ENCODE measurements at regions not wholly inside any gene's neighbourhood (a gene's known extent, or its start where the extent isn't known, plus 50 kb on each side); places are given as distances from the start of the nearest gene placed in this dataset.

DNA sequence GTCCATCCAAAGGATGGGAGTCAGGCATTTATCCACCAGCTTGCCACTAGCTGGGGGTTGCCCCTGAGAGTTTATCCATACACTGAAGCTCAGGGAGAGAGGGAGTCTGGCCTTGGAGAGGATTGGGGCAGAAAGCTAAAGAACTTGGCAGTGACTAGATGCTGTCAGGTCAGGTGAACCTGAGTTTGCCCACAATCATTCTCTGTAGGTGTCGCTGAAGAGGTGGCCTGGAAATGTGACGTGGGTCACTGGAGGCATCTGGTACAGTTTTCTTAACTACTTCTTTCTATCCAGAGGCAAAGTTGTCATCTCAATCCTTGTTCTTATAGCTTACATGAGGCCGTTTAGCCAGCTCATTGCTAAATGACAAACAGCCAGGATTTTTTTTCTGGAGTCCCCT is 298.0 kb upstream of the CTNNB1 start:
- no peak overlapping the region for H2AK5ac ChIP-seq (ENCODE audit: insufficient read length, low read length)
- H4K91ac ChIP-seq (ENCODE audit: insufficient read length, low read depth, low read length) = no peak overlapping the region
- no peaks in the 10 kb centered on the region for H3K23me2 ChIP-seq (ENCODE audit: insufficient read length, low read depth, low read length, poor library complexity, severe bottlenecking)
- no peak overlapping the region for H2BK5ac ChIP-seq (ENCODE audit: insufficient read length, low read length)
- H3K9me3 Mint-ChIP-seq = peaks cover 0 to 6% of the 10 kb centered on the region in 2 experiments; a peak in 3 of 5 replicates
- no peaks in the 10 kb centered on the region for H3K79me1 ChIP-seq (ENCODE audit: insufficient read depth, low read depth, low read length, poor library complexity, severe bottlenecking)
- H3K4me3 Mint-ChIP-seq = no peak overlapping the region
- DNase-seq = no peak
- H3K18ac ChIP-seq (ENCODE audit: insufficient read length, low read depth, low read length) = no peak overlapping the region
- H2BK12ac ChIP-seq (ENCODE audit: insufficient read length, low read depth, low read length) = no peak overlapping the region
- no peak overlapping the region for H2BK20ac ChIP-seq (ENCODE audit: low read depth, low read length, poor library complexity, severe bottlenecking)
- TF ChIP-seq, protein P1, sequence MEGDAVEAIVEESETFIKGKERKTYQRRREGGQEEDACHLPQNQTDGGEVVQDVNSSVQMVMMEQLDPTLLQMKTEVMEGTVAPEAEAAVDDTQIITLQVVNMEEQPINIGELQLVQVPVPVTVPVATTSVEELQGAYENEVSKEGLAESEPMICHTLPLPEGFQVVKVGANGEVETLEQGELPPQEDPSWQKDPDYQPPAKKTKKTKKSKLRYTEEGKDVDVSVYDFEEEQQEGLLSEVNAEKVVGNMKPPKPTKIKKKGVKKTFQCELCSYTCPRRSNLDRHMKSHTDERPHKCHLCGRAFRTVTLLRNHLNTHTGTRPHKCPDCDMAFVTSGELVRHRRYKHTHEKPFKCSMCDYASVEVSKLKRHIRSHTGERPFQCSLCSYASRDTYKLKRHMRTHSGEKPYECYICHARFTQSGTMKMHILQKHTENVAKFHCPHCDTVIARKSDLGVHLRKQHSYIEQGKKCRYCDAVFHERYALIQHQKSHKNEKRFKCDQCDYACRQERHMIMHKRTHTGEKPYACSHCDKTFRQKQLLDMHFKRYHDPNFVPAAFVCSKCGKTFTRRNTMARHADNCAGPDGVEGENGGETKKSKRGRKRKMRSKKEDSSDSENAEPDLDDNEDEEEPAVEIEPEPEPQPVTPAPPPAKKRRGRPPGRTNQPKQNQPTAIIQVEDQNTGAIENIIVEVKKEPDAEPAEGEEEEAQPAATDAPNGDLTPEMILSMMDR (conservative IDR thresholded peaks at IDR 0.05) = no peak
- no peak overlapping the region for H4K5ac ChIP-seq (ENCODE audit: insufficient read length, low read depth, low read length)
- H3K27me3 ChIP-seq (ENCODE audit: insufficient read depth, low read length) = no peaks in the 10 kb centered on the region
- no CpG with 5 or more reads among the region's 3 CpGs for WGBS (ENCODE audit: extremely low coverage, insufficient read length, low lambda C conversion rate)
- H2BK120ac ChIP-seq (ENCODE audit: low read depth, low read length, poor library complexity, severe bottlenecking) = no peak overlapping the region
- no peaks in the 10 kb centered on the region for H3K9me3 ChIP-seq (ENCODE audit: control insufficient read depth, low read depth, low read length)
- peaks cover 3 to 5% (median 3%) of the 10 kb centered on the region in 3 experiments; a peak in 4 of 7 replicates for H3K36me3 Mint-ChIP-seq (ENCODE audit: insufficient read depth in 1 of 3, low read depth in 3 of 3)
- H3T11ph ChIP-seq (ENCODE audit: low read length) = no peak overlapping the region
- H3K4ac ChIP-seq (ENCODE audit: low read depth, low read length) = no peak overlapping the region
- H3K4me1 ChIP-seq (ENCODE audit: insufficient read depth, low read length) = no peaks in the 10 kb centered on the region
- H4K20me1 ChIP-seq (ENCODE audit: control insufficient read depth, insufficient read depth, insufficient read length) = no peaks in the 10 kb centered on the region
- no peak overlapping the region for H3K27ac Mint-ChIP-seq
- no peak overlapping the region for H2BK15ac ChIP-seq (ENCODE audit: low read depth, low read length)
- H3K4me2 ChIP-seq (ENCODE audit: insufficient read depth, insufficient read length, low read length) = no peak overlapping the region
- no peak overlapping the region for H3K27ac ChIP-seq (ENCODE audit: insufficient read length, low read depth, low read length)
- no peak overlapping the region for H3K23ac ChIP-seq (ENCODE audit: insufficient read length, low read depth, low read length)
- no peaks in the 10 kb centered on the region for H3K4me1 Mint-ChIP-seq
- no peaks in the 10 kb centered on the region for H3K27me3 Mint-ChIP-seq (ENCODE audit: low read depth)
- no peak overlapping the region for H3K9ac ChIP-seq (ENCODE audit: extremely low read depth, insufficient read length, low read length)
- no peak overlapping the region for H3K14ac ChIP-seq (ENCODE audit: insufficient read depth, low read length)
- no peak overlapping the region for H4K8ac ChIP-seq (replicated peaks; ENCODE audit: insufficient read length, low read depth, low read length)
- H3K79me2 ChIP-seq (ENCODE audit: insufficient read depth, low read length) = no peaks in the 10 kb centered on the region
- H2AFZ ChIP-seq (ENCODE audit: low read length) = no peak overlapping the region
- no peak overlapping the region for H3K56ac ChIP-seq (ENCODE audit: insufficient read length, low read depth, low read length)

Data from H9 (cell line).